Skeletal muscle cell (primary cell): ENCODE measurements at regions not wholly inside any gene's neighbourhood (a gene's known extent, or its start where the extent isn't known, plus 50 kb on each side); places are given as distances from the start of the nearest gene placed in this dataset.

Experiments
- DNase-seq: peaks from one replicate; pipeline ENCODE4 v3.0.0-alpha.2; 2010; ENCODE audit warnings: low read depth
- H3K4me3 ChIP-seq: 2 replicates; pipeline ENCODE4 v1.5.1; 2011; ENCODE audit warnings: low read depth, mild to moderate bottlenecking, control low read depth, low read length, moderate library complexity

GRCh38 chr10:31594347-31594873 is 275.4 kb downstream of the ZEB1 start:
- no peak for DNase-seq
- H3K4me3 ChIP-seq = no peak overlapping the region

GRCh38 chr10:31593124-31593523 is 274.1 kb downstream of the ZEB1 start:
- DNase-seq = no peak
- no peak overlapping the region for H3K4me3 ChIP-seq

GRCh38 chr10:31591569-31591968 is 272.6 kb downstream of the ZEB1 start:
- H3K4me3 ChIP-seq = no peak overlapping the region
- DNase-seq = no peak

- no peak for DNase-seq
- no peak overlapping the region for H3K4me3 ChIP-seq
These were observed 271.2 kb downstream of the ZEB1 start for GRCh38 chr10:31590023-31590800.

GRCh38 chr10:31587691-31588090 is 268.7 kb downstream of the ZEB1 start:
- no peak for DNase-seq
- no peak overlapping the region for H3K4me3 ChIP-seq

- DNase-seq = no peak
- no peak overlapping the region for H3K4me3 ChIP-seq
These were observed 268.0 kb downstream of the ZEB1 start for GRCh38 chr10:31586723-31587638.

- H3K4me3 ChIP-seq = no peak overlapping the region
- no peak for DNase-seq
These were observed 265.9 kb downstream of the ZEB1 start for GRCh38 chr10:31584876-31585275.

GRCh38 chr10:31584098-31584631 is 265.1 kb downstream of the ZEB1 start:
- no peak overlapping the region for H3K4me3 ChIP-seq
- no peak for DNase-seq

- no peak overlapping the region for H3K4me3 ChIP-seq
- no peak for DNase-seq
These were observed 264.3 kb downstream of the ZEB1 start for GRCh38 chr10:31583293-31583692.

GRCh38 chr10:31582365-31583052 is 263.5 kb downstream of the ZEB1 start:
- DNase-seq = no peak
- no peak overlapping the region for H3K4me3 ChIP-seq

GRCh38 chr10:31581741-31582323 is 262.8 kb downstream of the ZEB1 start:
- no peak for DNase-seq
- H3K4me3 ChIP-seq = no peak overlapping the region

- H3K4me3 ChIP-seq = no peak overlapping the region
- no peak for DNase-seq
These were observed 261.6 kb downstream of the ZEB1 start for GRCh38 chr10:31580646-31581045.
